SIG-M5 treated with dmso at 0.1 percent for 504 hours (cell line): ENCODE measurements at regions not wholly inside any gene's neighbourhood (a gene's known extent, or its start where the extent isn't known, plus 50 kb on each side); places are given as distances from the start of the nearest gene placed in this dataset.
"Not testable (repeated sequence)": the region's sequence is repeated elsewhere in the genome, so short reads cannot be mapped to it uniquely, and the experiment has no call there.

ENCODE experiments used
- DNase-seq: peaks from one replicate; lab custom pipeline; 2025; ENCODE audit not compliant: unreplicated experiment; lab: John Stamatoyannopoulos, UW

- DNase-seq, result peak; percentile 85
Measured at GRCh38 chr10:118423800-118424442, 81.8 kb upstream of the FAM204A start.

GRCh38 chr10:118422241-118422640 is 80.1 kb upstream of the FAM204A start:
- DNase-seq, result no peak

- DNase-seq, result not testable (repeated sequence)
Measured at GRCh38 chr10:118420049-118420448, 77.9 kb upstream of the FAM204A start.

GRCh38 chr10:118412932-118413331 is 70.8 kb upstream of the FAM204A start:
- no peak for DNase-seq

- DNase-seq, result no peak
Measured at GRCh38 chr10:118412132-118412760, 70.1 kb upstream of the FAM204A start.

- no peak for DNase-seq
Measured at GRCh38 chr10:118409295-118409694, 67.2 kb upstream of the FAM204A start.

GRCh38 chr10:118408181-118408580 is 66.1 kb upstream of the FAM204A start:
- no peak for DNase-seq

GRCh38 chr10:118407777-118408176 is 65.7 kb upstream of the FAM204A start:
- DNase-seq, result no peak

GRCh38 chr10:118407026-118407425 is 64.9 kb upstream of the FAM204A start:
- no peak for DNase-seq

GRCh38 chr10:118405928-118406327 is 63.8 kb upstream of the FAM204A start:
- DNase-seq, result no peak

- DNase-seq, result no peak
Measured at GRCh38 chr10:118403967-118404366, 61.8 kb upstream of the FAM204A start.

- no peak for DNase-seq
Measured at GRCh38 chr10:118401708-118402193, 59.6 kb upstream of the FAM204A start.

GRCh38 chr10:118397391-118397790 is 55.3 kb upstream of the FAM204A start:
- no peak for DNase-seq

- DNase-seq, result no peak
Measured at GRCh38 chr10:118395947-118396346, 53.8 kb upstream of the FAM204A start.

GRCh38 chr10:118394301-118395200 is 52.4 kb upstream of the FAM204A start:
- peak; percentile 37 for DNase-seq

GRCh38 chr10:118392761-118393160 is 50.6 kb upstream of the FAM204A start:
- DNase-seq, result no peak
